K562 (cell line): ENCODE measurements at regions not wholly inside any gene's neighbourhood (a gene's known extent, or its start where the extent isn't known, plus 50 kb on each side); places are given as distances from the start of the nearest gene placed in this dataset.

Experiments
- ATAC-seq: fragments of 200-7000 bp; cut with Tn5 transposase; 3 replicates; pipeline ENCODE4 v1.9.1; 2020; ENCODE audit warnings: moderate library complexity
- BruUV-seq: library from RNA; stranded (reverse); fragments of 400-500 nt; replicated peaks from 2 replicates; lab custom pipeline; 2021; lab: Mats Ljungman, UMichigan
- CTCF ChIA-PET: fragments of 300-600 bp; formaldehyde crosslinking; extraction: SDS; loops from one replicate; lab custom pipeline; 2021; ENCODE audit warnings: low intra/inter-chr PET ratio; lab: Yijun Ruan, JAX
- POLR2A ChIA-PET: fragments of 300-600, 350-650 bp; sonication (Branson Sonifier 250); formaldehyde crosslinking; extraction: SDS; loops from one replicate; lab custom pipeline; 2021; ENCODE audit warnings: antibody characterized with exemption, inconsistent platforms; lab: Yijun Ruan, JAX
- DNase-seq, 4 experiments: peaks; one replicate each; pipeline versions ENCODE4 v3.0.0 to v3.0.0-alpha.2; 2011 to 2018; ENCODE audit warnings: low spot score in 3 of 4, mixed read lengths in 3 of 4; ENCODE audit errors: extremely low read depth in 1 of 4
- FAIRE-seq: peaks from 2 replicates; lab custom pipeline; 2011; peaks lifted over from hg19 to GRCh38; lab: Jason Lieb, UNC
- H2AFZ ChIP-seq: 2 replicates; pipeline ENCODE4 v1.6.0; 2011; ENCODE audit warnings: low read depth, low read length, control low read depth, inconsistent platforms
- H3K27ac ChIP-seq: fragments of 200-600 bp; 3 replicates; pipeline ENCODE4 v1.8.0; 2011; ENCODE audit warnings: low read depth, mild to moderate bottlenecking, control low read depth, inconsistent platforms, low read length, moderate library complexity, mixed read lengths; ENCODE audit errors: extremely low read depth
- H3K27me3 ChIP-seq, 2 experiments: fragments of 300-600 bp in 1 of 2; 2 replicates in 1 of 2; 3 replicates in 1 of 2; pipeline versions ENCODE4 v1.6.0 to v1.8.0; 2011; ENCODE audit warnings: inconsistent platforms in 2 of 2, low read length in 2 of 2, mild to moderate bottlenecking in 1 of 2, mixed read lengths in 1 of 2, moderate library complexity in 1 of 2; ENCODE audit not compliant: control insufficient read depth in 2 of 2, insufficient read depth in 2 of 2
- H3K36me3 ChIP-seq: fragments of 300-600 bp; 3 replicates; pipeline ENCODE4 v1.8.0; 2011; ENCODE audit warnings: mild to moderate bottlenecking, low read length, inconsistent platforms; ENCODE audit not compliant: control insufficient read depth, insufficient read depth
- H3K4me1 ChIP-seq, 2 experiments: fragments of 200-600 bp in 1 of 2; replicated peaks in 1 of 2; 2 replicates in 1 of 2; 3 replicates in 1 of 2; pipeline versions ENCODE4 v1.5.1 to v1.8.0; 2011; ENCODE audit warnings: inconsistent platforms in 2 of 2, low read length in 2 of 2, mild to moderate bottlenecking in 1 of 2, mixed read lengths in 1 of 2, moderate library complexity in 1 of 2; ENCODE audit not compliant: control insufficient read depth in 2 of 2, insufficient read depth in 2 of 2
- H3K4me2 ChIP-seq: 2 replicates; pipeline ENCODE4 v1.6.1; 2011; ENCODE audit warnings: low read length, control low read depth, inconsistent platforms, mixed read lengths; ENCODE audit not compliant: insufficient read depth
- H3K4me3 ChIP-seq: fragments of 200-600 bp; sonication (generic), shearing (Covaris generic); 2 replicates; pipeline ENCODE4 v1.5.1; 2016; ENCODE audit warnings: control low read depth, inconsistent platforms
- H3K79me2 ChIP-seq: fragments of 200-600 bp; 3 replicates; pipeline ENCODE4 v1.8.0; 2011; ENCODE audit warnings: low read length, inconsistent platforms; ENCODE audit not compliant: control insufficient read depth, insufficient read depth
- H3K9ac ChIP-seq, 2 experiments: 2 replicates each; pipeline versions ENCODE4 v1.6.0 to v1.6.1; 2011; ENCODE audit warnings: low read depth in 2 of 2, low read length in 2 of 2, control low read depth in 1 of 2, inconsistent platforms in 1 of 2, mild to moderate bottlenecking in 1 of 2, mixed read lengths in 1 of 2; ENCODE audit not compliant: insufficient read depth in 1 of 2
- H3K9me1 ChIP-seq: one replicate; pipeline ENCODE4 v1.6.0; 2011; ENCODE audit warnings: inconsistent platforms, mild to moderate bottlenecking, low read length, moderate library complexity; ENCODE audit not compliant: control insufficient read depth, insufficient read depth
- H3K9me3 ChIP-seq: replicated peaks from 2 replicates; pipeline ENCODE4 v1.5.1; 2011; ENCODE audit warnings: low read depth, low read length, inconsistent platforms; ENCODE audit not compliant: control insufficient read depth, insufficient read depth
- H4K20me1 ChIP-seq: replicated peaks from 2 replicates; pipeline ENCODE4 v1.6.1; 2011; ENCODE audit warnings: low read length, inconsistent platforms, mixed read lengths; ENCODE audit not compliant: control insufficient read depth, insufficient read depth
- NFIC ChIP-seq: fragments of 450-650 bp; IDR thresholded peaks from 2 replicates; pipeline ENCODE4 v1.6.1; 2017; ENCODE audit warnings: mild to moderate bottlenecking, inconsistent platforms
- RBM15 ChIP-seq: fragments of 200-400 bp; formaldehyde crosslinking; IDR thresholded peaks from 2 replicates; pipeline ENCODE4 v1.6.1; 2018; ENCODE audit warnings: mild to moderate bottlenecking, low read length, moderate library complexity; ENCODE audit not compliant: insufficient read depth
- RFX1 ChIP-seq: fragments of 450-650 bp; IDR thresholded peaks from 2 replicates; pipeline ENCODE4 v1.6.1; 2016; ENCODE audit warnings: mild to moderate bottlenecking, moderate library complexity
- SLC30A9 ChIP-seq: fragments of 250-450 bp; sonication (Bioruptor Pico); IDR thresholded peaks from 2 replicates; pipeline ENCODE4 v1.8.0; 2022; ENCODE audit warnings: mild to moderate bottlenecking, moderate library complexity
- ZNF274 ChIP-seq: IDR thresholded peaks from 2 replicates; pipeline ENCODE4 v1.6.1; 2011; ENCODE audit warnings: low read depth, mild to moderate bottlenecking, low read length, moderate library complexity, borderline replicate concordance
- ZNF444 ChIP-seq: fragments of 250-450 bp; sonication (Bioruptor Pico); IDR thresholded peaks from 2 replicates; pipeline ENCODE4 v1.4.0; 2020; ENCODE audit warnings: mild to moderate bottlenecking, moderate library complexity
- WGBS: fragments of 100-300 bp; shearing (Covaris generic); methylation state at CpG from one replicate; pipeline ENCODE4 v1.1.6; 2016; ENCODE audit warnings: low coverage, mixed read lengths; ENCODE audit not compliant: insufficient coverage; ENCODE audit errors: missing lambda C conversion rate; 5-methylcytosine and 5-hydroxymethylcytosine counted together
- in situ Hi-C: fragments of 300-500 bp; cut with MboI; formaldehyde crosslinking; loops from 4 replicates; pipeline ENCODE4 v1.15.0; 2018; ENCODE audit warnings: inconsistent platforms, mixed read lengths
- intact Hi-C: fragments of 100-400 bp; cut with micrococcal nuclease; formaldehyde crosslinking; loops from 2 replicates; pipeline ENCODE4 v1.14.2; 2022
- TF ChIP-seq, protein P1 (sequence below): sonication (generic); formaldehyde crosslinking; IDR thresholded peaks from 2 replicates; pipeline ENCODE4 v1.8.1; 2023; ENCODE audit warnings: mild to moderate bottlenecking, missing genetic modification reagents
- TF ChIP-seq, protein P2 (sequence below): fragments of 450-650 bp; conservative IDR thresholded peaks from 2 replicates; pipeline ENCODE4 v1.6.1; 2016; ENCODE audit warnings: missing genetic modification characterization, low read depth, mild to moderate bottlenecking, missing compliant biosample characterization, moderate library complexity
- TF ChIP-seq, protein P3 (sequence below): fragments of 250-450 bp; sonication (Bioruptor Pico); IDR thresholded peaks from 2 replicates; pipeline ENCODE4 v1.5.0; 2022; ENCODE audit warnings: mild to moderate bottlenecking
- TF ChIP-seq, protein P4 (sequence below): fragments of 200-400 bp; formaldehyde crosslinking; IDR thresholded peaks from 2 replicates; pipeline ENCODE4 v1.6.1; 2017; ENCODE audit warnings: mild to moderate bottlenecking, low read depth, low read length, moderate library complexity

DNA sequence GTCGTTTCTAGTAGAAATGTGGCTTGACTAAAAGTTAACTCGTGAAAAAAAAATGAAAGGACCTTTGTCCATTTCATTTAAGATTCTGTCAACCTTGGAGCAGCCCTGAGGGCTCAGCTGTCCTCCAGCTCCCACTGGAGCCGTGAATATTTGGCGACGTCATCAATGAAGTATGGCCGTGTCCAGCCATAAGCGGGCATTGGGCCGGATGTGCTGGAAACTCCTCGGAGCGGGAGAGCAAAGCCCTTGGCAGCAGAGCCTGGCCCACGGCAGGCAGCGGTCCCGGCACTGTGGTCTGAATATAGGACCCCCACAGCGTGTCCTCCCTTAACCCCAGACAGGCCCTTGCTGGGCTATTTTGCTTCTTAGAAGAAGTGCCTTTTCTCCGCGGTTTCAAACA, 50.0 kb downstream of the JAKMIP3 start:
- Histone ChIP-seq H3K27me3 (peaks cover 18 to 74% of the 10 kb centered on the region in 2 experiments; a peak in 3 of 5 replicates), H3K9ac (no peak overlapping the region), H3K79me2 (no peaks in the 10 kb centered on the region), H3K4me3 (no peak overlapping the region), H2AFZ (no peak overlapping the region), H4K20me1 (no peaks in the 10 kb centered on the region), H3K27ac (no peak overlapping the region), H3K9me1 (no peaks in the 10 kb centered on the region), H3K4me1 (peaks cover 0 to 4% of the 10 kb centered on the region in 2 experiments; a peak in 2 of 5 replicates), H3K4me2 (no peak overlapping the region), H3K36me3 (no peaks in the 10 kb centered on the region), H3K9me3 (no peaks in the 10 kb centered on the region)
- ChIA-PET POLR2A (no interaction called here), CTCF (no interaction called here)
- 0% methylated on average over 9 of the region's 16 CpGs for WGBS
- ATAC-seq (no peak), DNase-seq (no peak), FAIRE-seq (no peak)
- in situ Hi-C loops: no loop called here
- no TSS peak for BruUV-seq
- intact Hi-C loops: no loop called here
- TF ChIP-seq, protein P1, sequence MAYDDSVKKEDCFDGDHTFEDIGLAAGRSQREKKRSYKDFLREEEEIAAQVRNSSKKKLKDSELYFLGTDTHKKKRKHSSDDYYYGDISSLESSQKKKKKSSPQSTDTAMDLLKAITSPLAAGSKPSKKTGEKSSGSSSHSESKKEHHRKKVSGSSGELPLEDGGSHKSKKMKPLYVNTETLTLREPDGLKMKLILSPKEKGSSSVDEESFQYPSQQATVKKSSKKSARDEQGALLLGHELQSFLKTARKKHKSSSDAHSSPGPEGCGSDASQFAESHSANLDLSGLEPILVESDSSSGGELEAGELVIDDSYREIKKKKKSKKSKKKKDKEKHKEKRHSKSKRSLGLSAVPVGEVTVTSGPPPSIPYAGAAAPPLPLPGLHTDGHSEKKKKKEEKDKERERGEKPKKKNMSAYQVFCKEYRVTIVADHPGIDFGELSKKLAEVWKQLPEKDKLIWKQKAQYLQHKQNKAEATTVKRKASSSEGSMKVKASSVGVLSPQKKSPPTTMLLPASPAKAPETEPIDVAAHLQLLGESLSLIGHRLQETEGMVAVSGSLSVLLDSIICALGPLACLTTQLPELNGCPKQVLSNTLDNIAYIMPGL: no peak
- TF ChIP-seq SLC30A9 (CRISPR knock-in tag) (no peak), RBM15 (no peak), ZNF274 (no peak), RFX1 (no peak), NFIC (no peak), ZNF444 (no peak)
- TF ChIP-seq, protein P2, sequence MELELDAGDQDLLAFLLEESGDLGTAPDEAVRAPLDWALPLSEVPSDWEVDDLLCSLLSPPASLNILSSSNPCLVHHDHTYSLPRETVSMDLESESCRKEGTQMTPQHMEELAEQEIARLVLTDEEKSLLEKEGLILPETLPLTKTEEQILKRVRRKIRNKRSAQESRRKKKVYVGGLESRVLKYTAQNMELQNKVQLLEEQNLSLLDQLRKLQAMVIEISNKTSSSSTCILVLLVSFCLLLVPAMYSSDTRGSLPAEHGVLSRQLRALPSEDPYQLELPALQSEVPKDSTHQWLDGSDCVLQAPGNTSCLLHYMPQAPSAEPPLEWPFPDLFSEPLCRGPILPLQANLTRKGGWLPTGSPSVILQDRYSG (tag): no peak
- TF ChIP-seq, protein P3, sequence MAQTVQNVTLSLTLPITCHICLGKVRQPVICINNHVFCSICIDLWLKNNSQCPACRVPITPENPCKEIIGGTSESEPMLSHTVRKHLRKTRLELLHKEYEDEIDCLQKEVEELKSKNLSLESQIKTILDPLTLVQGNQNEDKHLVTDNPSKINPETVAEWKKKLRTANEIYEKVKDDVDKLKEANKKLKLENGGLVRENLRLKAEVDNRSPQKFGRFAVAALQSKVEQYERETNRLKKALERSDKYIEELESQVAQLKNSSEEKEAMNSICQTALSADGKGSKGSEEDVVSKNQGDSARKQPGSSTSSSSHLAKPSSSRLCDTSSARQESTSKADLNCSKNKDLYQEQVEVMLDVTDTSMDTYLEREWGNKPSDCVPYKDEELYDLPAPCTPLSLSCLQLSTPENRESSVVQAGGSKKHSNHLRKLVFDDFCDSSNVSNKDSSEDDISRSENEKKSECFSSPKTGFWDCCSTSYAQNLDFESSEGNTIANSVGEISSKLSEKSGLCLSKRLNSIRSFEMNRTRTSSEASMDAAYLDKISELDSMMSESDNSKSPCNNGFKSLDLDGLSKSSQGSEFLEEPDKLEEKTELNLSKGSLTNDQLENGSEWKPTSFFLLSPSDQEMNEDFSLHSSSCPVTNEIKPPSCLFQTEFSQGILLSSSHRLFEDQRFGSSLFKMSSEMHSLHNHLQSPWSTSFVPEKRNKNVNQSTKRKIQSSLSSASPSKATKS: no peak
- TF ChIP-seq, protein P4, sequence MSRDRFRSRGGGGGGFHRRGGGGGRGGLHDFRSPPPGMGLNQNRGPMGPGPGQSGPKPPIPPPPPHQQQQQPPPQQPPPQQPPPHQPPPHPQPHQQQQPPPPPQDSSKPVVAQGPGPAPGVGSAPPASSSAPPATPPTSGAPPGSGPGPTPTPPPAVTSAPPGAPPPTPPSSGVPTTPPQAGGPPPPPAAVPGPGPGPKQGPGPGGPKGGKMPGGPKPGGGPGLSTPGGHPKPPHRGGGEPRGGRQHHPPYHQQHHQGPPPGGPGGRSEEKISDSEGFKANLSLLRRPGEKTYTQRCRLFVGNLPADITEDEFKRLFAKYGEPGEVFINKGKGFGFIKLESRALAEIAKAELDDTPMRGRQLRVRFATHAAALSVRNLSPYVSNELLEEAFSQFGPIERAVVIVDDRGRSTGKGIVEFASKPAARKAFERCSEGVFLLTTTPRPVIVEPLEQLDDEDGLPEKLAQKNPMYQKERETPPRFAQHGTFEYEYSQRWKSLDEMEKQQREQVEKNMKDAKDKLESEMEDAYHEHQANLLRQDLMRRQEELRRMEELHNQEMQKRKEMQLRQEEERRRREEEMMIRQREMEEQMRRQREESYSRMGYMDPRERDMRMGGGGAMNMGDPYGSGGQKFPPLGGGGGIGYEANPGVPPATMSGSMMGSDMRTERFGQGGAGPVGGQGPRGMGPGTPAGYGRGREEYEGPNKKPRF: no peak
